Psoas muscle (tissue), 7 donors: ENCODE measurements at regions not wholly inside any gene's neighbourhood (a gene's known extent, or its start where the extent isn't known, plus 50 kb on each side); places are given as distances from the start of the nearest gene placed in this dataset.

ENCODE experiments used
- ATAC-seq, 4 donors: fragments of 200-7000 bp; cut with Tn5 transposase; one replicate each; pipeline ENCODE4 v1.9.1; 2020; ENCODE audit warnings: moderate library complexity in 3 of 4, mild to moderate bottlenecking in 2 of 4
- DNase-seq, 2 donors: peaks; one replicate each; pipeline ENCODE4 v3.0.0-alpha.2; 2020
- H3K27ac ChIP-seq: fragments of 200-600 bp; one replicate; pipeline ENCODE4 v1.8.0; 2022
- H3K27me3 ChIP-seq, 3 donors: fragments of 200-600 bp in 1 of 3; one replicate each; pipeline versions ENCODE4 v1.6.1 to v1.8.0; 2013 to 2022; ENCODE audit warnings: low read length in 2 of 3, mild to moderate bottlenecking in 2 of 3, moderate library complexity in 1 of 3; ENCODE audit not compliant: insufficient read depth in 3 of 3
- H3K36me3 ChIP-seq, 2 donors: fragments of 200-600 bp in 1 of 2; one replicate each; pipeline versions ENCODE4 v1.6.1 to v1.8.0; 2013 to 2022; ENCODE audit warnings: low read depth in 1 of 2, mild to moderate bottlenecking in 1 of 2, moderate library complexity in 1 of 2; ENCODE audit not compliant: insufficient read depth in 1 of 2
- H3K4me1 ChIP-seq: fragments of 200-600 bp; one replicate; pipeline ENCODE4 v1.8.0; 2022
- H3K4me3 ChIP-seq: fragments of 200-600 bp; one replicate; pipeline ENCODE4 v1.8.0; 2022; ENCODE audit warnings: mild to moderate bottlenecking
- H3K9me3 ChIP-seq: fragments of 200-600 bp; one replicate; pipeline ENCODE4 v1.8.0; 2022
- CTCF ChIP-seq: fragments of 200-600 bp; IDR thresholded peaks from one replicate; pipeline ENCODE4 v1.8.0; 2022; ENCODE audit warnings: antibody characterized with exemption
- WGBS, 3 donors: extraction: QIAGEN DNeasy Blood & Tissue Kit; methylation state at CpG; one replicate each; pipeline versions ENCODE4 v1.1.6 to v1.1.7; 2013; 5-methylcytosine and 5-hydroxymethylcytosine counted together
- intact Hi-C, 2 donors: fragments of 100-400 bp; cut with DNase I; formaldehyde crosslinking; loops; one replicate each; pipeline versions ENCODE4 v1.11.0 to v1.14.2; 2022
- donor health status: healthy with polysubstance abuse.
- donor health status: DM: no; HTN: no; CAD: no; lungs with moderate emphysema.
- donor health status: Bipolar disorder and iron deficiency.
- donor health status: healthy.
- donor health status: DM: yes; HTN: yes; CAD: no.
- donor health status: DM: no; HTN: no; CAD: no.
- donor health status: DM: yes; HTN: yes; CAD: no.

DNA sequence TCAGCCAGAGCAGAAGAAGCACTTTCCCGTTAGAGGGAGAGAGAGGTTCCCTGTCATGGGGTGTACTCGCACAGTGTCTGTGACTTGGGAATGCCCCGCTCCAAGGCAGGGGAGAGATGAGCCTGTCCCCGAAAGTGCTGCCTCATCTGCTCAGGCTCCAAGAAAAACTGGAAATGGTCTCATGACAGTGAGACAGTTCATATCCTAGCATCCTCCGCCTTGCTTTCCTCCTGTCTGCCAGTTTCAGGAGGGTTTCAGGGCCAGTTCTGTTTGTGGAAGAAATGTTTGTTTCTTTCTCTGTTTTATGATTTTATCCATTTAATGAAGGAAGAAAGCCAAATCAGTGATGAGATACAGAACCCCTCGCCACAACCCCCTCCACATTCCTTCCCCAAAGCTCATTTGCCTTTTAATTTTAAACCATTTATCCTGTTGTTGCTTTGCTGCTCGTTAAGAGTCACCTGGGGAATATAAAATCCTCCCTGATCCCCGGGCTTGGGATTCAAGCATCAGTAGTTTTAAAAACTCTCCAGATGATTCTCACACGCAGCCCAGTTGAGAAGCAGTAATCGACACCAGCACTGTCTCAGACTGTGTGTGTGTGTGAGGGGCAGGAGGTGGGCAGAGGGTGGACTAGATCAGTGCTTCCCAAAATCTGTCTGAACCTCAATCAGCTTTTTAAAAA is 144.6 kb upstream of the UBL3 start:
- Histone ChIP-seq H3K4me3 (no peak overlapping the region), H3K27me3 (peaks cover 0 to 2% (median 0%) of the 10 kb centered on the region in 3 donors), H3K9me3 (no peaks in the 10 kb centered on the region), H3K4me1 (no peaks in the 10 kb centered on the region), H3K27ac (no peak overlapping the region), H3K36me3 (no peaks in the 10 kb centered on the region)
- no peak for TF ChIP-seq CTCF
- WGBS, 3 donors = 59 to 62% (median 60%) methylated on average over 10 of the region's 10 CpGs
- intact Hi-C loops = no loop called here
- no peak for DNase-seq
- ATAC-seq = no peak

DNA sequence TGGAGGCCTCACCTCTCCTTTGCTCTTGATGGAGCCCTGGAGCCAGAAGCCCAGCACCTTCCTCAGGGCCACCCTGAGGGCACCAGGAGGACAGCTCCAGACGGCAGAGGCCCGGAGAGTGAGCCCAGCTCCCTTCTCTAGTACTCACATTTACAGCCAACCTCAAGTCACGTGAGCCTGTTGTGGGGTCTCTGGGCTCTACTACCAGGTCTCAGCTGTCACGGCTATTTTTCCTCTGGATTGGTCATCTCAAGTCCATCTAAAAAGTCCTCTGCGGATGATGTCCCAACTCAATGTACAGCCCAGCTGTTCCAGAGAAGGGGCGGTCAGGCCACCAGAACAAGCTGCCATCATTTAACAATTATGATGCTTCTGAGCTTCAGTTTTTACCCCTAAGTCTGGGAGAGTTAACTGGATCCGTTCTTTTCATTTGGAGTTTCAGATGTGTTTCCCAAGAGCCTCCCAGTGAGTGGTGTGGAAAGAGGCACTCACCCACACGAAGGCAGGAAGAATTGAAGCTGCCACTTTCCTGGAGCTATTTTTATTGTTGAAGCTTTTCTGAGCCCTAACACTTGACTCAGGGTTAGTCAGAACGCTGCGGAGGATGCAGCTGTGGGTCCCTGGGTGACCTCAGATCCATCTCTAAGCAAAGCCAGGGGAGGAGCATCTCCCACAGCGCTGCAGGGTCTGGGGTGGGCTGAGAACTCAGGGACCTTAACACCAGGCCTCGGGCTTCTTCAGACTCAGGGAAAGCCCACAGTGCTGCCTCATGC is 143.5 kb upstream of the UBL3 start:
- intact Hi-C loops = no loop called here
- ATAC-seq = peak in 2 of 4 donors; percentile 30 to 43
- no peaks in the 10 kb centered on the region for H3K4me1 ChIP-seq
- H3K36me3 ChIP-seq = no peaks in the 10 kb centered on the region
- 63 to 70% (median 64%) methylated on average over 12 of the region's 12 CpGs for WGBS, 3 donors
- no peak for DNase-seq
- H3K27me3 ChIP-seq = peaks cover 0 to 2% (median 0%) of the 10 kb centered on the region in 3 donors
- TF ChIP-seq CTCF = no peak
- no peak overlapping the region for H3K27ac ChIP-seq
- H3K9me3 ChIP-seq = no peaks in the 10 kb centered on the region
- H3K4me3 ChIP-seq = no peak overlapping the region

DNA sequence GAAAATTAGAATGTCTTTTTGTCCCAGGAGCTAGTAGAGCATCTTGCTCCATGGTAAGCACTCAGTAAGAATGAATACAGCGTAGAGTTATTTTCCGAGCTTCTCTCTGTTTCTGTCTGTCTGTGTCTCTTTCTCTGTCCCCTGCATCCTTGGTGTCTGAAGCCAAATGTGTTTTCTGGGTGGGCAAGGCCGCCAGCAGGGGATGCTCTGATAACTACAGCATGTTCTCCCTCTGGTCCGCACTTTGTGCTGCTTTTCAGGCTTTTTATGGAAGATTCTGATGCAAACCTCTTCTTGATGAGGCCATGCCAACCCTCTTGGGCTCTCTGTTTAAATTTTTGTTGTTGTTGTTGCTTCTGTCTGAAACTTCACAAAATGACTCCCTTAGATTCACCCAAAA is 142.8 kb upstream of the UBL3 start:
- Histone ChIP-seq H3K36me3 (no peaks in the 10 kb centered on the region), H3K27ac (no peak overlapping the region), H3K4me3 (no peak overlapping the region), H3K27me3 (peaks cover 0 to 2% (median 0%) of the 10 kb centered on the region in 3 donors), H3K4me1 (no peaks in the 10 kb centered on the region), H3K9me3 (no peaks in the 10 kb centered on the region)
- intact Hi-C loops = no loop called here
- WGBS, 3 donors = 91 to 93% (median 92%) methylated on average over 4 of the region's 4 CpGs
- no peak for DNase-seq
- TF ChIP-seq CTCF = no peak
- no peak for ATAC-seq

DNA sequence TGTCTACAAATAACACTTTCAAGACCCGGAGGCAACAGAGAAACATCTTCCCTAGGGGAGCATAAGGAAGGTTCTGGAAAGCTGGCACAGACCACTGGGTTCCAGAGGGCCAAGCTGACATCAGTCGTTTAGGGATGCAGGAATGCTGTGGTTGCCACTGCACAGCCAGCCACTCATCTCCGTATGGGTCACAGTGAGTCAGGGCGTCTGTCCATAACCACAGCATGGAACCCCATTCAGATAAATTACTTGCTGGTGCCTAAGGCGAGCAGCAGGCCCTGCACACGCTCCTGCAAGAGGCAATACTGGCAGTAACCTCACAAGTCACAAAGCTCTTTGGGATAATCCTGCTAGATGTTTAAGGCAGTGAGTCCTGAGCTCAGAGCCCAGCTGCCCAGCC is 140.9 kb upstream of the UBL3 start:
- Histone ChIP-seq H3K36me3 (no peaks in the 10 kb centered on the region), H3K9me3 (no peaks in the 10 kb centered on the region), H3K4me1 (no peaks in the 10 kb centered on the region), H3K27ac (no peak overlapping the region), H3K4me3 (no peak overlapping the region), H3K27me3 (peaks cover 0 to 2% (median 0%) of the 10 kb centered on the region in 3 donors)
- ATAC-seq (no peak), DNase-seq (no peak)
- WGBS, 3 donors = 56 to 64% (median 57%) methylated on average over 6 of the region's 6 CpGs
- intact Hi-C loops = no loop called here
- no peak for TF ChIP-seq CTCF
